Activated T-cell treated with anti-CD3 and anti-CD28 coated beads, Interleukin-2, amount 50 U/mL, for 4 hours (primary cell): ENCODE measurements at regions not wholly inside any gene's neighbourhood (a gene's known extent, or its start where the extent isn't known, plus 50 kb on each side); places are given as distances from the start of the nearest gene placed in this dataset.

Source experiments
- ATAC-seq, 2 donors: fragments of 200-7000 bp; cut with Tn5 transposase; one replicate each; pipeline ENCODE4 v1.10.0; 2021
- DNase-seq: peaks from one replicate; pipeline ENCODE4 v3.0.0-alpha.2; 2020
- H3K27me3 Mint-ChIP-seq: one replicate; pipeline ENCODE4 v1.8.0; 2021; ENCODE audit warnings: low read depth, mixed read lengths
- H3K36me3 Mint-ChIP-seq: one replicate; pipeline ENCODE4 v1.8.0; 2022; ENCODE audit warnings: mixed read lengths; ENCODE audit not compliant: insufficient read depth
- H3K4me1 Mint-ChIP-seq: one replicate; pipeline ENCODE4 v1.8.0; 2021; ENCODE audit warnings: low read depth, mixed read lengths
- H3K4me3 Mint-ChIP-seq: one replicate; pipeline ENCODE4 v1.8.0; 2021; ENCODE audit warnings: mild to moderate bottlenecking, moderate library complexity, mixed read lengths
- H3K9me3 Mint-ChIP-seq: one replicate; pipeline ENCODE4 v1.8.0; 2021; ENCODE audit warnings: mixed read lengths

DNA sequence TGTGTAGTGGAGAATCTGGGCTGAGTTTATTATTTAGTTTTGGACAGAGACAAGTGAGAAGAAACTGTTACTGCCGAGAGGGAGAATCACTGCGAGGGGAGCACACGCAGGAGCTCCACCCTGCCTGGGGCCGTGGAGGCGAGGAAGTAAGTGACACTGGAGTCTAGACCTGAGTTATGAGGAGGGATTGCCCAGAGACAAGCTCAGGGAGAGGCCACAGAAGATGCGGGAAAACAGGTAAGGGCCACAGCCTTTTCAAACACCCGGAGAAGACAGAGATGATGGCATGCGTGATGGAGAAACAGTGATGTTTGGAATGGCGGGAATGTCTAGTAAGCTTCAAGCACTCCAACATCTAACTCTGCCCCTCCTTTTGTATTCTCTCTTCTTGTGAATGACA, 84.1 kb downstream of the TNFSF11 start:
- Mint-ChIP-seq H3K4me1 (no peaks in the 10 kb centered on the region), H3K9me3 (no peaks in the 10 kb centered on the region), H3K4me3 (no peak overlapping the region), H3K36me3 (no peaks in the 10 kb centered on the region), H3K27me3 (peaks cover 51% of the 10 kb centered on the region)
- no peak for DNase-seq
- ATAC-seq, result no peak

GRCh38 chr13:42660333-42660965, 86.5 kb downstream of the TNFSF11 start:
- no peak for DNase-seq
- peaks cover 47% of the 10 kb centered on the region for H3K27me3 Mint-ChIP-seq
- ATAC-seq, result no peak
- H3K9me3 Mint-ChIP-seq, result no peaks in the 10 kb centered on the region
- H3K4me1 Mint-ChIP-seq, result no peaks in the 10 kb centered on the region
- H3K4me3 Mint-ChIP-seq, result no peak overlapping the region
- no peaks in the 10 kb centered on the region for H3K36me3 Mint-ChIP-seq

DNA sequence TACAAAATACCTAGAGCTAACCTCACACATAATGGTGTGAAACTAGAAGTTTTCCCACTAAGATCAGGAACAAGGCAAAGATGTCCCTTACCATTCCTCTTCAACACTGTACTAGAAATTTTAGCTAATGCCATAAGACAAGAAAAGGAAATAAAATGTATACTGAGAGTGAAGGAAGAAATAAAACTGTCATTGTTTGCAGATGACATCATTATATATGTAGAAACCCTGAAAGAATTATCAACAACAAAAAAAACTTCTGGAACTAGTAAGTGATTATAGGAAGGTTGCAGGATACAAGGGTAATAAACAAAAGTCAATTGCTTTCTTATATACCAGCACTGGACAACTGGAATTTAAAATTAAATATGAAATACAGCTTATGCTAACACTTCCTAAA, 93.7 kb downstream of the TNFSF11 start:
- Mint-ChIP-seq H3K9me3 (peaks cover 17% of the 10 kb centered on the region), H3K4me1 (no peaks in the 10 kb centered on the region), H3K36me3 (no peaks in the 10 kb centered on the region), H3K27me3 (peaks cover 22% of the 10 kb centered on the region), H3K4me3 (no peak overlapping the region)
- DNase-seq (no peak), ATAC-seq (no peak)

- Mint-ChIP-seq H3K4me3 (no peak overlapping the region), H3K36me3 (no peaks in the 10 kb centered on the region), H3K4me1 (no peaks in the 10 kb centered on the region), H3K27me3 (peaks cover 10% of the 10 kb centered on the region), H3K9me3 (peaks cover 10% of the 10 kb centered on the region)
- DNase-seq (no peak), ATAC-seq (no peak)
Measured at GRCh38 chr13:42671502-42671901, 97.5 kb downstream of the TNFSF11 start.

- peaks cover 6% of the 10 kb centered on the region for H3K27me3 Mint-ChIP-seq
- no peaks in the 10 kb centered on the region for H3K4me1 Mint-ChIP-seq
- DNase-seq, result no peak
- H3K4me3 Mint-ChIP-seq, result no peak overlapping the region
- H3K36me3 Mint-ChIP-seq, result no peaks in the 10 kb centered on the region
- H3K9me3 Mint-ChIP-seq, result no peaks in the 10 kb centered on the region
- ATAC-seq, result no peak
Measured at GRCh38 chr13:42673677-42674076, 99.7 kb downstream of the TNFSF11 start.

DNA sequence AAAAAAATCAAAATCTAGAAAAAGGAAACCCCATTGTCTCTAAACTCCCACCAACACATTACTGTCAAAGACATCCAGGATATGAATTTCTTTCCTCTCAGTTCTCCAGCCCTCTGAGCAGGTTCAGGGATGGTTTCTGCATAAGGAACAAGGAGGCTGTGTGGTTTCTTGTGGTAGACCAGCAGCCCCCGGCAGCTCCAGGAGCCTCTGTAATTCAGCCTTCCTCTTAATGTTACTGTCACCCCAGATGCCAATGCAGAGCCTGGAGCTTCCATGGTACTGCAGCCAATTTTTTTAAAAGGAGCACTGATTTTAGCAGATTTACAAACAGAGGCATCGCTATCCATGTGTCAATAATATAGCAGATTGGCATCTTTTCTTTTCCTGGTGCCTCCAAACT, 100.6 kb upstream of the FAM216B start:
- Mint-ChIP-seq H3K36me3 (no peaks in the 10 kb centered on the region), H3K4me1 (no peaks in the 10 kb centered on the region), H3K4me3 (no peak overlapping the region), H3K9me3 (no peaks in the 10 kb centered on the region), H3K27me3 (peaks cover 11% of the 10 kb centered on the region)
- DNase-seq (no peak), ATAC-seq (no peak)

DNA sequence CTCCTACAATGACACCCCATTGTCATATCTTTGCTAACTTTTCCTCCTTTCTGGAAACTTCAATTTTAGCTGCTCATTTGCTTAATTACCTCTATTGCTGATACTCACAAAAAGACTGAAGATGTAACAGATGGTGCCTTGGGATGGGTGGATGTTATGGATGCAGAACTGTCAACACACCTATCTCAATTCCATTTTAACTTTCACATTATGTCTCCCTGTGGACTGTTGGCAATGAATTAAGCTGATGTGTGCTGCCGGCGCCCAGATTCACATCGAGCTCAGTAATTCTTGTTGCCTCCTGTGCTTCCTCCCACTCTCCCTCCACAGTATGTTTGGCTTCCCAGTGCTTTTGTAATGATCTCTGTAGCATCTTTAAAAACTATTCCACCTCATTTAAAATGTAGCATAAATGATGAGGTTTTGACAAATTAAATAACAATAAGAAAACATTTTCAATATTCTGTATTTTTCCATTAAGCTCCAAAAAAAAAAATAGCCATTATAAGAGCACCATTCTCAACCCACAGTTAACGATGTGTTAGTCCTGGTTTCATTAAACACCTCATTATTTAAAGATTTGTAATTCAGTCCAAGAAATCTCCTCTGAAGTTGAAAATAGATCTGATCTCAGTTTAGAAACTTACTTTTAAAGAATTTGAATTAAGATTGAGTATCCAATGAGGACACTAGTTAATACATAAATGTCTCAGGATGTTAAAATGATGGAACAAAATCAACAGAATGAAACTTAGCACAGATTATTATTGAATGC, 99.9 kb upstream of the FAM216B start:
- Mint-ChIP-seq H3K9me3 (no peaks in the 10 kb centered on the region), H3K36me3 (no peaks in the 10 kb centered on the region), H3K27me3 (peaks cover 11% of the 10 kb centered on the region), H3K4me1 (no peaks in the 10 kb centered on the region), H3K4me3 (no peak overlapping the region)
- ATAC-seq (no peak), DNase-seq (no peak)

- peaks cover 5% of the 10 kb centered on the region for H3K9me3 Mint-ChIP-seq
- DNase-seq (no peak), ATAC-seq (no peak)
- no peaks in the 10 kb centered on the region for H3K36me3 Mint-ChIP-seq
- H3K4me1 Mint-ChIP-seq, result no peaks in the 10 kb centered on the region
- H3K4me3 Mint-ChIP-seq, result no peak overlapping the region
- H3K27me3 Mint-ChIP-seq, result peaks cover 14% of the 10 kb centered on the region
Measured at GRCh38 chr13:42684226-42684625, 97.2 kb upstream of the FAM216B start.

GRCh38 chr13:42685751-42686150, 95.6 kb upstream of the FAM216B start:
- DNase-seq, result no peak
- Mint-ChIP-seq H3K9me3 (peaks cover 5% of the 10 kb centered on the region), H3K27me3 (peaks cover 12% of the 10 kb centered on the region), H3K36me3 (no peaks in the 10 kb centered on the region), H3K4me1 (no peaks in the 10 kb centered on the region), H3K4me3 (no peak overlapping the region)
- no peak for ATAC-seq

DNA sequence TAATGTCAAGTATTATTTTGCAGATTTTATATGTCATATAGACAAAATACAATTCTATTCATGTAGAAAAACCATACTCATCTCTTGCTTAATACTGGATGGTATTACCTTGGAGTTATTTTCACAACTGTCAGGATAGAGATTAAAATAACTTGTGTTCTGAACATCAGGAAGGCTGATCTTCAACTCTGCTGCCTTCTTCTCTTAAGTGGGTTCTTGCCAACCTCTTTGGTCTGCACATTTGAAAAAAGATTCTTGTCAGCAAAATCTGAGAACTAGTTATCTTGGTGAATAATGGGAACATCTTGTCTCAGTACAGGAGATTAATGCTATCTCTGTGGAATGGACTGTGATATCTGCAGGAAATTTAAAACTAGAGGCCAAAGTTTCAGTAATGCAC, 95.2 kb upstream of the FAM216B start:
- no peak for ATAC-seq
- H3K36me3 Mint-ChIP-seq, result no peaks in the 10 kb centered on the region
- no peak for DNase-seq
- peaks cover 12% of the 10 kb centered on the region for H3K27me3 Mint-ChIP-seq
- H3K4me1 Mint-ChIP-seq, result no peaks in the 10 kb centered on the region
- no peak overlapping the region for H3K4me3 Mint-ChIP-seq
- peaks cover 5% of the 10 kb centered on the region for H3K9me3 Mint-ChIP-seq

DNA sequence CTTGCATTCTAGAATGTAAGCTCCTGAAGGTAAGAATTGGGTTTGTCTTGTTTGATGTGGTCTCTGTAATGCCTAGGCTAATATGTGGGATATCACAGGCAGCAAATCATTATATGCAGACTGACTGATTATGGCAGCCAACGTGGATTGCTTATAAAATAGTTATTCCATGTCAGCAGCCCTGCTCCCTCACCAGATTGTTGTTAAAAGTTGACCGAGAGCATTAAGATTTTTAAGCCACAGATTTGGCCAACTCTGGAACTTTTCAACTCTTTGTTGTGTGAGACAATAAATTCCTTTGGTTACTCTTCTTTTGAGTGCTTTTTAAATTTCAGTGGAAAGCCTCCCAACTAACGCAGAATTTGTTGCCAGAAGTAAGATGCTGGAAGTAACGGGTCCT, 92.6 kb upstream of the FAM216B start:
- Mint-ChIP-seq H3K9me3 (peaks cover 5% of the 10 kb centered on the region), H3K4me3 (no peak overlapping the region), H3K36me3 (no peaks in the 10 kb centered on the region), H3K27me3 (peaks cover 21% of the 10 kb centered on the region), H3K4me1 (no peaks in the 10 kb centered on the region)
- ATAC-seq (no peak), DNase-seq (no peak)

DNA sequence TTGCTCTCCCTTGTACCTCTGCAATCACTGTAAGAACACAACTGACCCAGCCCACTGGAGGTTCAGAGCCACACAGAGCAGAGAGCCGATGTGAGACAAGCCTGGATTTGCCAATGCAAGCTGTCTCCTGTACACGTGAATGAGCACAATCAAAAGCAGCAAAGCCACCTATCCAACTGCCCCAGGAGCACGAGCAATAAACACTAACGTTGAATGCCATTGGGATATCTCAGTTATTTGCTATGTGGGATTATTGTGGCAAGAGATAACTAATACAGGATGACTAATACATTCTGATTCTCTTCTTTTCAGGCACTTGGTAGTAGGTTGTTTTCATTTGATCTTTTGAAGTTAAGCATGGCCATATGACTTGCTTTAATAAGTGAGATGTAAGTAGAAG, 85.2 kb upstream of the FAM216B start:
- Mint-ChIP-seq H3K9me3 (no peaks in the 10 kb centered on the region), H3K36me3 (no peaks in the 10 kb centered on the region), H3K4me3 (no peak overlapping the region), H3K4me1 (no peaks in the 10 kb centered on the region), H3K27me3 (peaks cover 32% of the 10 kb centered on the region)
- ATAC-seq, result no peak
- DNase-seq, result no peak

DNA sequence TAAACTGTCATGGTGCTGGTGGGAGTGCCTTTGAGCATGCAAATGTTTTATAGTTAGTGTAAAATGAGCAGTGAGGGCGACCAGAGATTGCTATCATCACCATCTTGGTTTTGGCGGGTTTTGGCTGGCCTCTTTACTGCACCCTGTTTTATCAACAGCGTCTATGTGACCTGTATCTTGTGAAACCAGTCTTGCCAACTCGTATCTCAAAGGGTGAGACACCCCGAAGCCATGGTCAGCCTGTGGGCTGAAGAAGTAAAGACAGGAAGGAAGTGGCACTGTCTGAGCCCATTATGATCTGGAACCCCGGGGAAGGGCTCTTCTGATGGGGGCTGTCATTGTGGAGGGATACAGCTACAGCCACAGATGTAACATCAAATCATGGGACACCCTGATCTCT, 81.5 kb upstream of the FAM216B start:
- no peak for ATAC-seq
- Mint-ChIP-seq H3K4me1 (no peaks in the 10 kb centered on the region), H3K4me3 (no peak overlapping the region), H3K36me3 (no peaks in the 10 kb centered on the region), H3K27me3 (peaks cover 20% of the 10 kb centered on the region), H3K9me3 (no peaks in the 10 kb centered on the region)
- DNase-seq, result no peak

DNA sequence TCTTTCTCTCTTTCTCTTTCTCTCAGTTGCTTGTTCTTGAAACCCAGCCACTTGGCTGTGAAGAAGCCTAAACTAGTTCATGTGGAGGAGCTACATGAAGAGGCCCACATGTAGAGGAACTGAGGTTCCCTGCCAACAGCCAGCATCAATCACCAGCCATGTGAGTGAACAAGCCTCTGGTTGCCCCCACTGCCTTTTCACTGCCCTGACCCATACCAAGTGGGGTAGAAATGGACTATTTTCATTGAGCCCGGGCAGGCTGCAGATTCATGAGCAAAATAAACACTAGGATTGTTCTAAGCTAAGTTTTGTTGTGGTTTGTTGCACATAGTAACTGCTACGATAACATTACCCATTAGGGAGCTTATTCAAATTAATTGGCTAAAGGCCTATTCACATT, 78.7 kb upstream of the FAM216B start:
- DNase-seq, result no peak
- Mint-ChIP-seq H3K4me3 (no peak overlapping the region), H3K9me3 (no peaks in the 10 kb centered on the region), H3K4me1 (no peaks in the 10 kb centered on the region), H3K36me3 (no peaks in the 10 kb centered on the region), H3K27me3 (peaks cover 19% of the 10 kb centered on the region)
- no peak for ATAC-seq

- Mint-ChIP-seq H3K27me3 (peaks cover 12% of the 10 kb centered on the region), H3K4me1 (no peaks in the 10 kb centered on the region), H3K9me3 (no peaks in the 10 kb centered on the region), H3K36me3 (no peaks in the 10 kb centered on the region), H3K4me3 (no peak overlapping the region)
- ATAC-seq (no peak), DNase-seq (no peak)
Measured at GRCh38 chr13:42703740-42704139, 77.6 kb upstream of the FAM216B start.
